NB4 (cell line): ENCODE measurements at regions not wholly inside any gene's neighbourhood (a gene's known extent, or its start where the extent isn't known, plus 50 kb on each side); places are given as distances from the start of the nearest gene placed in this dataset.
A peak's percentile ranks its signal among the peaks of the same experiment; 100 is the strongest.

ENCODE experiments used
- DNase-seq: peaks from one replicate; pipeline ENCODE4 v3.0.0; 2010; ENCODE audit warnings: low read depth
- H3K4me3 ChIP-seq: one replicate; pipeline ENCODE4 v1.5.1; 2011; ENCODE audit warnings: mild to moderate bottlenecking, low read depth, low read length, moderate library complexity
- CTCF ChIP-seq: IDR thresholded peaks from one replicate; pipeline ENCODE4 v1.5.1; 2012; ENCODE audit warnings: low read depth, low read length
- MAX ChIP-seq: IDR thresholded peaks from 2 replicates; pipeline ENCODE4 v1.6.1; 2011; ENCODE audit warnings: low read depth, low read length
- MYC ChIP-seq: IDR thresholded peaks from 2 replicates; pipeline ENCODE4 v1.6.1; 2011; ENCODE audit warnings: low read depth, low read length
- POLR2A ChIP-seq: IDR thresholded peaks from 2 replicates; pipeline ENCODE4 v1.6.1; 2011; ENCODE audit warnings: mild to moderate bottlenecking; ENCODE audit not compliant: insufficient read length; ENCODE audit errors: extremely low read depth

GRCh38 chr19:20482721-20483120 is 82.9 kb downstream of the ZNF737 start:
- no peak for DNase-seq
- H3K4me3 ChIP-seq: no peak overlapping the region
- TF ChIP-seq MAX: no peak
- no peak for TF ChIP-seq POLR2A
- TF ChIP-seq CTCF: no peak
- TF ChIP-seq MYC: no peak

GRCh38 chr19:20481736-20482135 is 83.8 kb downstream of the ZNF737 start:
- DNase-seq: no peak
- TF ChIP-seq MAX (no peak), MYC (no peak), CTCF (no peak), POLR2A (no peak)
- no peak overlapping the region for H3K4me3 ChIP-seq

- TF ChIP-seq MAX: no peak
- TF ChIP-seq MYC: no peak
- TF ChIP-seq CTCF: no peak
- no peak for TF ChIP-seq POLR2A
- H3K4me3 ChIP-seq: no peak overlapping the region
- no peak for DNase-seq
Observed at GRCh38 chr19:20479483-20479882, 86.1 kb downstream of the ZNF737 start.

- no peak overlapping the region for H3K4me3 ChIP-seq
- DNase-seq: peak; percentile 1
- TF ChIP-seq CTCF: no peak
- TF ChIP-seq MAX: no peak
- no peak for TF ChIP-seq MYC
- no peak for TF ChIP-seq POLR2A
Observed at GRCh38 chr19:20478936-20479335, 86.6 kb downstream of the ZNF737 start.

- no peak for DNase-seq
- TF ChIP-seq MAX: no peak
- no peak for TF ChIP-seq CTCF
- no peak for TF ChIP-seq POLR2A
- no peak for TF ChIP-seq MYC
- H3K4me3 ChIP-seq: no peak overlapping the region
Observed at GRCh38 chr19:20472854-20473253, 92.7 kb downstream of the ZNF737 start.

- DNase-seq: no peak
Observed at GRCh38 chr19:20471431-20471830, 94.2 kb downstream of the ZNF737 start.

More at GRCh38 chr19:20471431-20471830, 94.2 kb downstream of the ZNF737 start:
- H3K4me3 ChIP-seq: no peak overlapping the region
- TF ChIP-seq POLR2A (no peak), MAX (no peak), MYC (no peak), CTCF (no peak)
